ENCODE measurements at regions not wholly inside any gene's neighbourhood (a gene's known extent, or its start where the extent isn't known, plus 50 kb on each side); places are given as distances from the start of the nearest gene placed in this dataset.

DNA sequence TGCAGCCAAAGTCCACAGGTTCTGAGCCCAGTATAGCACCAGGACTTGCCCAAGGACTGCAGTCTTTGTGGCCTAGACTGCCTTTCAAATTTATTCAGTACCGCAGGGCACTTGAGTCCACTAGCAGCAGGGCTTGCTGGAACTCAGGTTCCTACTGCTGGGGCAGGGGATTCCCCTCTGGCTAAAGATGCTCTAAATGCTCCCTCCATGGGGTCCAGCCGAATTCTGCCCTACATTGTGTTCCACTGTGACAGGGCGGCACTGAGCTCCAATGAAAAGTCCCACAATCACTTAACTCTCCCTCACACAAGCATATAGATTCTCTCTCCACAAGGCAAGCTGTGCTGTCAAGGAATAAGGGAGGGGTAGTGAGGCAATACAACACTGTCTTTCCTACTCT lies 518.1 kb upstream of the VRK2 start:
- DNase-seq = no peak

DNA sequence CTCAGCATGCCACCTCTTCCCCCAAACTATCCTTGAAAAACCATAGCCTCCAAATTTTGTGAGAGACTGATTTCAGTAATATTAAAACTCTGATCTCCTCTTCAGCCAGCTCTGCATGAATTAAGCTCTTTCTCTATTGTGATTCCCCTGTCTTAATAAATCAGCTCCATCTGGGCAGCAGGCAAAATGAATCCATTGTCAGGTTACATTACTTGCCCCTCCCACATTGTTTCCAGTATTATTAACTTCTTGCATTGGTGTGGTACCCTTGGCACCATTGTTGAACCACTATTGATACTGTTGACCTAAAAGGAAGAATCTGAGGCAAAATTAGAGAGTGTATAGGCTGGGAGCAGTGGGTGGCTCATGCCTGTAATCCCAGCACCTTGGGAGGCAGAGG lies 512.2 kb upstream of the VRK2 start:
- DNase-seq = no peak

DNA sequence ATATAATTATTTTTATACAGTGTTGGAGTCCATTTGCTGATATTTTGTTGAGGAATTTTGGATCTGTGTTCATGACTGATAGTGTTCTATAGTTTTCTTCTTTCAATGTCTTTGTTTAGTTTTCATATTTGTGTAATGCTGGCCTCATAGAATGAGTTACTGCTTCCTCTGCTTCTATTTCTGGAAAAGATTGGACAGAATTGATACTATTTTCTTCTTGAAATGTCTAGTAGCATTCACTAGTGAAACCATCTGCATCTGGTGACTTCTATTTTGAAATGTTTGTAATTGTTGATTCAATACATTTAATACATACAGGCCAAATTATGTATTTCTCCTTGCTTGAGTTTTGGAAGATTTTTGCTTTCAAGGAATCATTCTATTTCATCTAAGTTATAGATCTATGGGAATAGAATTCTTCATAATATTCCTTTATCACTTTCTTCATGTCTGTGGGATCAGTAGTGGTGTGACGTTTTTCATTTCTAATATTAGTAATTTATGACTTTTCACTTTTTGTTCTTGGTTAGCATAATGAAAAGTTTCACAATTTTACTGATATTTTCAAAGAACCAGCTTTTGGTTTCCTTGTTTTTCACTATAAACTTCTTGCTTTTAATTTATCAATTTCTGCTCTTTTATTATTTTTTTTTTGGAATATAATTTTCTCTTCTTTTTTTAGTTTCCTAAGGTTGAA lies 509.9 kb upstream of the VRK2 start:
- DNase-seq = no peak

DNA sequence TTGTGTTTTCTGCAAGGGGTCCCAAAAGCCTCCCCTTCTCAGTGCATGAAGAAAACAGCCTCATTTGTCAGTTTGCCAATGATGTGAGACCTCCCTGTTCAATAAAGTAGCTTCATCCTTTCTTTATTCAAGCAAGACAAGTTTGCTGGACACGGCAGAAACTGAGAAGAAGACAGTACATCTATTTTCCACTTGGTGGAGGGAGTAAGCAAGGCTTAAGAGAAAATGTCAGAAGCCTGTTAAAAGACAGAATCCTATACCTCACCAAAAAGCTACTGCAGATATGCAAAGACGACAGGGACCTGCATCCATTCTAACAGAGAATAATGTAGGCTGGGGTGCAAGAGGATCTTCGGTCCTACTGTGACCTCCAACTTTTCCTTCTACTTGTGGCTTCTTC lies 506.8 kb upstream of the VRK2 start:
- no peak for DNase-seq

DNA sequence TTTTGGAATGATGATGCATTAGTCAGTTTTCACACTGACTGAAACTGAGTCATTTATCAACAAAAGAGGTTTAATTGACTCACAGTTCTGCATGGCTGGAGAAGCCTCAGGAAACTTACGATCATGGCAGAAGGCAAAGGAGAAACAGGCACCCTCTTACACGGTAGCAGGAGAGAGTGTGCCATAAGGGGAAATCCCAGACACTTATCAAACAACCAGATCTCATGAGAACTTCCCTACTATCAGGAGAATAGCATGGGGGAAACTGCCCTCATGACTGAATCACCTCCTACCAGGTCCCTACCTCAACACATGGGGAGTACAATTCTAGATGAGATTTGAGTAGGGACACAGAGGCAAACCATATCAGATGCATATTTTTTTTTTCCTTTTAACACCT lies 504.5 kb upstream of the VRK2 start:
- DNase-seq = no peak

DNA sequence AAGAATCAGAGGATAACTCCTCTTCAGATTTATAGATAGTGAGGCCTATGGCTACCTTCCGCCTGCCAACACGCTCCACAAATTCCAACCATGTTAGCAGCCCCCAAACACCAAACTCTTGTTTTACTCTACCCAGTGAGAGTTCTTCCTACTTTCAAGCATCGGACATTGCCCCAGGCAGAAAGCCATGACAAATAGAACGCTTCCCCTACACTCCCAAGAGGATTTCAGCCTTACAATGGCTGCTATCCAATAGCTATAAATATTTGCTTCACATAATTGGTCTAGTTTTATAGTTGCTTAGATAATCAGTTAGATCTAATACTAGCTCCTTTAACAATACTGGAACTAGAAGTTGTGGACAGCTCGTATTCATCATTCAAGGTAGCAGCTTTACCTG lies 503.4 kb upstream of the VRK2 start:
- DNase-seq = no peak

DNA sequence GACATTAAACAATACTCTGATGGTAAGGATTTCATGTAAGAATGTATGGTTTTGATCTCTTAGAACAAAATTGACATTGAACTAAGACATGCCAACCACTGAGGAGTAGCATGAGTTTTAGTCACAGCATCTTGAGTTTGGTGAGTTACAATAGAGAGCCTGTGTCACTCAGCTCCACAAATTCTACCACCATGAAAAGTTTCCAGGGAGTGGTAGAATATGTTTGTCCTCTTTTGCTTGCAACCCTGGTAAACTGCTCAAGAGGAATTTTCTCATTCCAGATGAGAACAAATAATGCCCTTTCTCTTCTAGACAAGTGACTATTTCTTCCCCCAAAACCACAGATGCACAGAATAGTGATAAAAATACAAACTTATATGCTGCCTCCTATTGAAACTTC lies 502.0 kb upstream of the VRK2 start:
- DNase-seq = no peak

DNA sequence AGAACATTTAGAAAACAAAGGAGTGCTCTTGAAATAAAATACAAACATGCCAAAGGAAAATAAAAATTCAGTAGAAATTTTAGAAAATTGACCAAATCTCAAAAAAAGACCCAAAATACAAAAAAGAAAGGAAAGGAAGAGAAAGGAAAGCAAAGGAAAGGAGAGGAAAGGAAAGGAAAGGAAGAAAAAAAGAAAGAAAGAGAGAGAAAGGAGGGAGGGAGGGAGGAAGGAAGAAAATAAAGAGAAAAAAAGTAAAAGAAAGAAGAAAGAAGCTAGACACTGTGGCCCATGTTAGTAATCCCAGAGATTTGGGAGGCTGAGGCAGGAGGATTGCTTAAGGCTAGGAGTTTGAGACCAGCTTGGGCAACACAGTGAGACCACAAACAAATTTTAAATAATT lies 500.1 kb upstream of the VRK2 start:
- no peak for DNase-seq

DNA sequence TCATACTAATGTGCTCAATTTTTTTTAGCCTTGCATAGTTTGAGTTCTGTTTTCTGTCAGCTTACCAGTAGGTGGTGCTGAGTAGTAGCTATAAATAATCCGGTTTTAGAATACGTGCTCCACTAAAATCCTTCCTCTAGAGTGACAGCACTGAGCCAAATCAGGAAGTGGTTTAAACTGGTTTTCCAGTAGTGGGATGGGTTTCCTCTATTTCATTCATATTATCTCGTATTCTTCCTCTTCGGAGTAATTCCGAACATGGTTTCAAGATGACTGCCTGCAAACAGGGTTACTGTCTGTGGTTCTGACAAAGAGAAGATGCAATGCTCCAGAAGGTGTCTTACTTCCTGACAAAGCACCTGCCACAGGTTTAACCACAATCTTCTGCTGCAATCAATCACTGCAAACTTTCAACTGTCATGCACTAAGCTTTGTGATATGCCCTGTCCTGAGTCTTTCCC lies 496.9 kb upstream of the VRK2 start:
- no peak for DNase-seq

DNA sequence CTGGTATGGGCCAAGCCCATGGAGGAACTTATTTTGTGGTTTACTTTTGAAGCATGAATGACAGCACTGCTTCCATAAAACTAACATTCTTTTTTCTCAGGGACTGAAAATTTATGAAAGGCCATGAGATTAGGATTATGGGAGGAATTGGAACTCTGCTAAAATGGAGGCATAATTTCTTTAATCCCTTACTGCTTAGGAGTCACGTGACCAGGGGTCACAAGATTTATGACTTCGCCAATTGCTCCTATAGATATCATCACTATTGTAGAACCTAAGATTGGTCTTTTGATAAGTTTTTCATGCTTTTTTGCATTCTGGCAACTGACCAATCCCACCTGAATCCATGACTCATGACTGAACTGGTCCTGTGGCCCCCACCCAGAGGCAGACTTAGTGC lies 495.7 kb upstream of the VRK2 start:
- no peak for DNase-seq

DNA sequence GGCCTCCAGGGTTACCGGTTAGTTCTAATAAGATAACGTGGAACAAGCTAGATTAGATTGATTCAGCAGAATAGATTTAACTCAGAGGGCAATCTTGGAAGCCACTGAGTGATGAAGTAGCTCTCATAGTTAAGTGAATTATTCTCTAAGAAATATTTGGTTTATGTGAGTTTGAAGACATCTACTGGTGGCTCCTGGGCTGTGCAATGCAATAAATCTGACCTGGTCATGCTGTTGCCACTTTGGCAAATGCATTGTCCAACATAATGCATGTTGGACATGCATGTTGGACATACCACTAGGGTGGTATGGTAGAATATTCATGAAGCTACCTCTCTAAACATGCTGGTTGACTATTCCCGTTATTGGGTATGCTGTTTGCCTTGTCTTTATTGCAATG lies 493.7 kb upstream of the VRK2 start:
- DNase-seq = no peak

DNA sequence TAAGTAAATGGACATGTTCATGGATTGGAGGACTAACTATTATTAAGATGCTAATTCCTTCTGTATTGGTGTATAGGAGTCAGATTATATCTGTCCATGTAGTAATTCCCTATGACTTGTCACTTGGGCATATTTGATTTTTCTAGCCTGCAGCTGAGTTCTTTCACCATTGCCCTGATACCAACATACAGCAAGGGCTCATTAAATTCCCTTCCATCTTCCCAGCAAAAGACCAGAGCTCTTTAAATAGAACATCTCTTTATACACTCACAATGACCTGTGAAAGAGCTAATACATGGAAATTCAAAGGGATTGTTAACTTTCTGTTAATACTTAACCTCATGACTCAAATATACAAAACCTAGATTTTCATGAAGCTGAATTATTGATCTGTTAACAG lies 492.3 kb upstream of the VRK2 start:
- no peak for DNase-seq

DNA sequence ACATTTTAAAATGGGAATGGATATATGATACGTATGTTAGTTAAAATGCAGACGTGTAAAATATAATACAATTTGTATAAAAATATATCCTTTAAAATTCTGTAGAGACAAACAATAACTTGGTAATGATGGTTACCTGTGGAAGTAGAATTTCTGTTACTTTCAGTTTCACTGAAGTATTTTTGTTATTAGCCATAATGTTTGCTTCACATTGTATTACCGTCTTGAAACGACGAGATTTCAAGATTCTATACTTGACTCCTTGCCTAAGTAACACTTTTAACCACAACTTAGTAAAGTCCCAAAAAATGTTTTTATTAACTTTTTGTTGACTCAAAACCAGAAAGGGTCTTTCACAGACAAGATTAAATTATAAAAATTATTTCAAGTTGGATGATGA lies 488.3 kb upstream of the VRK2 start:
- DNase-seq = no peak

DNA sequence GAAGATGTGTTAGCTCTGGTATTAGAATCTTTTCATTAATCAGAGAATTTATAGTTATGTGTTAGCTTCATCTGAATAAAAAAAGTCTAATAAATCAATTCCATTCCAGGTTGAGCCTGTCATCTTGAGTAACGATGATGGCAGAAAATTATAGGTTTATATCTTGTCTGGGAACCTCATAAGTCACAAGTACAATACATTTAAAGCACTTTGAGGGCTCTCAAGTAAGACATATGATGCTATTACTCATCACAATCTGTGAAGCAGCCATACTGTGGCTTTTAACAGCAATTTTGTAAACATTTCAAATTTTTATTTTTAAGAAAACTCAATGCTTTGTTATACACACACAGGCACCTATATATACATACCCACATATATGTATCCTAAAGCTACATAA lies 484.1 kb upstream of the VRK2 start:
- no peak for DNase-seq

DNA sequence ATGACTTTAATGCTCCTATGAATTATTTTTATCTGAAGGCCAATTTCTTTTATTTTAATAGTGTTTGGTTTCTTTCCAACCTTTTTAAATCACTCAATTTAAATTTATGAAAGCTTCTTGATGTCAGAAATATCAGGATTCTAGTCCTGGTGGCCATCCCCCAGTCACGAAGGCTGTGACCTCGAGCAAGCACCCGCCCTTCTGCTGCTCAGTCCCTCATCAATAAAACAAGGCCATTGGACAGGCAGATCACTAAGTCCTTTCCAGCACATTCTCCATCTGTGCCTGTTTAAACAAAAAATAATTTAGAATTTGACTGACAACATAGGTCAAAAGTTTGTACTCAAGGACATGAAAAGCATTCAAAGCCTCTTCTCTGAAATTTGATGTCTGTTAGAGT lies 483.6 kb upstream of the VRK2 start:
- no peak for DNase-seq

DNA sequence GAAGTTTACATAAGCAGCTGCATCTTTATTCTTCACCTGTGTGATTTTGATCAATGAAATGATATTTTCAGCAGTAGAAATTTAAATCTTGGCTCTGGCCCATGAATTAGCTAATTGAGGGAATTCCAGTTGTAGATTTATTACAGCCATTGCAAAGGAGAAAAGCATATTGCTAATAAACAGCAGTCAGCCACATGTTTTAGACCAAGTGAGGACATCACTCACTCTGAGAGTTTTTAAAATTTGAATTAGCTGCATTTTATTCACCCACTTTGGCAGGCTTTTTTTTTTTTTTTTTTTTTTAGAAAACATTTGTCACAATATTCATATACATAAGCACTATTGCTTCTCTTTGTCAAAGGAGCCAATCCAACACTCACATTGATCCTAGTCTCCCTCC lies 479.4 kb upstream of the VRK2 start:
- no peak for DNase-seq

DNA sequence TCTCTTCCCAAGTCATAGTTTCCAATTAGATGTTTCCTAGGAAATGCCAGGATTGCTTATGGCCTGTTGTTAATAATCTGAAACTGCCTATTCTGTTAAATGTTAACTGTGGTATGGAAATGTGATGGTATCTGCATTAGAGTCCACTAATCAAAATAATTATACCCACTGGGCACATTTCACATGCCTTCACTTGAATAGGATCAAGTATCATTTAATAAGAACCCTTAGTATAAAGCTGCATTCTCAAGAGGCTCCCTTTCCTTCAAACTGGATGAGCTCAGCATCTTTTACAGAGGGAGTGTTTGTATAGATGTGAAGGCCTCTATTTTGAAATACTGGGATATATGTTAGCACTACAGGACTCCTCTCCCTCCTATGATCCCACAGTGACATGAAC lies 477.2 kb upstream of the VRK2 start:
- no peak for DNase-seq

DNA sequence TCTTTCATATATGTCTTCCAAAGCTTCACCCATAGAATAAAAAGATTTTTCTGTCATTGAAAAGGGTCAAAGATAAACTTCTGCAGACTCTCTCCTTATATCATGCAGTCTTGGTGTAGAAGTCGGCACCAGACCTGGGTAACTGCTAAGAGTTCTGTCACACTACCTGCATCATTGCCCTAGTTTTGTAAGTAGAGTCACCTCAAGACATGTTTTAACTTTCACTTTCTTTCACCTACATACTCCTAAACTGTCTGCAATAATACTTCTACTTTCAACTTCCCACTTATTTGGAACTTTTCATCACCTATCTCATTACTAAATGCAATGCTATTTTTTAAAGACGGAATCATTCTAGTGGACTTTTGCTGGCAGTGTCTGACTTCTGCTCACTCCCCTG lies 475.6 kb upstream of the VRK2 start:
- no peak for DNase-seq

DNA sequence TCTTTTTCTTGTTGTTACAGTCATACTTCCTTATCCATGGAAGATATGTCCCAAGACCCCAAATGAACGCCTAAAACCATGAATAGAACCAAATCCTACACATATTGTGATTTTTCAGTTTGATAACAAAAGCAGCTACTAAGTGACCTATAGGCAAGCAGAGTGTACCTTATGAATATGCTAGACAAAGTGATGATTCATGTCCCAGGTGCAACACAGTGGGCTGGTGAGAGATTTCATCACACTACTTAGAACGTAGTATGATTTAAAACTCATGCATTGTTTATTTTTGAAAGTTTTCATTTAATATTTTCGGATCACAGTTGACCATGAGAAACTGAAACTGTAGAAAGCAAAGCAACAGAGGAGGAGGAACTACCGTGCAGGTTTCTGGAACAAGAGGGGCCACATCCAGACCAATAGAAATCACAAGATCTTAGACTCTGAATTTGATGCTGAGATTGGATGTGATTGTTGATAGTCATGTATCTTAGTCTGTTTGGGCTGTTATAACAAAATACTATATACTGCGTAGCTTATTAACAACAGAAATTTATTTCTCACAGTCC lies 470.8 kb upstream of the VRK2 start:
- no peak for DNase-seq

DNA sequence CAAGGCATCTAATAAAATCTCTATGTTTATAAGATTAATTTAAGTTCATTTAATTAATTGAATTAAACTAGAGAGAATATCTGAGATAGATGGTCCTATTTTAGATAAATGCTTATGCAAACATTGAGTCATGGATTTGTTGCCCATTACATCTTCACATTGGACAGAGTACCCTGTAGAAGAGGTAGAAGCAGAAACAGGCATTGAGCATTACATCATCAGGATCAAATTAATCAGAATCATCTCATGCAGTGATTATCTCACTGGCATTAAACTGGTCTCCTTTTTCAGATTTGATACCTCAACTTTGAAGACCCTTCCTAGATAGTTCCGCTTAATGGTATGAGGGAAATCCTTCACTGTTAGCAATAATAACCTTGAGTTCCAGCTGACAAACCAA lies 469.6 kb upstream of the VRK2 start:
- DNase-seq = no peak

DNA sequence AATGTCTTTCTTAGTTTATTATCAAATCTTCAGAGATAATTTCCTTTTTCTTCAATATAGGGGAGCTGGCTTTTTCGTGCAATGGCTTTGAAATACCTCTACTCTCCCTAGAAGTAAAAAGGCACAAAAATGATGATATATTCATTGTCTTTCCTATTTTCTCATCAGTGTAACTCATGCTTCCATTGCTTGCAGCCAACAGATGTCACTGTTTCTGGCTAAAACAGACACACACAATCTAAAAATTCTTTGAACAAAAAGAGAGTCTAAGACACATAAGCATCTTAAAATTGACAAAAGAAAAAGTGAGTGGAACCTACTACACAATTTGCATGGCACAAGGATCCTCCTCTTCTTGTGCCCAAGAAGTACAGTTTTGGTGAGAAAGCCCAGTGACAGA lies 448.7 kb upstream of the VRK2 start:
- no peak for DNase-seq

DNA sequence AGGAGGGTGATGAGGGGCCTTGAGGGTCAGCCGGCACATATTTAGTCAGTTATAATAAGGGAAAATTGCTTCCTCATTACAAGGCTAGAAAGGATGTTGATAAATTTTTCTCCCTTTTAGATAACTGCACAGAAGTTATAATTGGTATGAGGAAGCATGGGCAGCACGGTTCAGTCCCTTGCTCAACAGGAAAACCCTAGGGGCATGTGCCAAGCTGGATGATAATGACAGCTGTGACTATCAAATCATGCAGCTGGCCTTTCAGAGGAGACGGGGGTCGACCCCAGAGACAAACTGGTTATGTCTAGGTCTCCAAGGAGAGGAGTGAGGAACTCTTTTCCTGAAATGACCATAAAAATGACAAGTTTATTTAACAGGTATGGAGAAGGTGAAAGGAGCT lies 448.1 kb upstream of the VRK2 start:
- DNase-seq = no peak

DNA sequence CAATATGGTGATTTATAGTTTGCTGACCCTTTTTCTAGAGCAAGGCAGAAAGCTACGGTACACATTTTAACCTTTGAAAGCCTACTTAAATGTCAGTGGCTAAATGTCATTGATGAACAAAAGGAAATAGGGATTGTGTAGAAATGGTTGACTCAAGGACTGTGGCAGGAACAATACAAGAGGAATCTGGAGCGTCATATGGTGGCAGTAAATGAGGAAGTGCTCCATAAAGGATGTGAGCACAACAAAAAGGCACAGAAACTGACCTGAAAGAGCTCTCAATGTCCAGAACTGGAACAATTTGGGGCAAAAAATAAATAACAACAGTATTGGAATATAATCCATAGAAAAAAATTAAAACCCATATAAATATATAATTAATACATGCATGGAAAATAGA lies 443.9 kb upstream of the VRK2 start:
- DNase-seq = no peak

DNA sequence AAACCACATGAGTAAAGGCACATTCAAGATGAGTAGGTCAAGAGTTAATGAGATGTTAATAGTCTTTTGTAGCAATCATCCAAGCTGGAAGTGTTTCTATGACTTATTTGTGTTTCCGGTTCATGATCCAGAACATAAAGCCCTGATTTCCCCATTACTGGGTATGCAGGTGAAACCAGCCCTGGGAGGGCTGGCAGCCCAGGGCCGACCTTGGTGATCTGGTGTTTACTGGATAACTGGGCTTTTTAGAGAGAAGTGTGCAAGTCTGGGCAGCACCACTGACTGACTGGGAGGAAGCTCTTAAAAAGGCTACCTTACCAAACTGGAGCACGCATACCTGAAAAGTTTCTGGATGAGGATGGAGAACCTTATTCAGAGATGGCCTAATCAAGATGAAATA lies 431.6 kb upstream of the VRK2 start:
- DNase-seq = no peak

DNA sequence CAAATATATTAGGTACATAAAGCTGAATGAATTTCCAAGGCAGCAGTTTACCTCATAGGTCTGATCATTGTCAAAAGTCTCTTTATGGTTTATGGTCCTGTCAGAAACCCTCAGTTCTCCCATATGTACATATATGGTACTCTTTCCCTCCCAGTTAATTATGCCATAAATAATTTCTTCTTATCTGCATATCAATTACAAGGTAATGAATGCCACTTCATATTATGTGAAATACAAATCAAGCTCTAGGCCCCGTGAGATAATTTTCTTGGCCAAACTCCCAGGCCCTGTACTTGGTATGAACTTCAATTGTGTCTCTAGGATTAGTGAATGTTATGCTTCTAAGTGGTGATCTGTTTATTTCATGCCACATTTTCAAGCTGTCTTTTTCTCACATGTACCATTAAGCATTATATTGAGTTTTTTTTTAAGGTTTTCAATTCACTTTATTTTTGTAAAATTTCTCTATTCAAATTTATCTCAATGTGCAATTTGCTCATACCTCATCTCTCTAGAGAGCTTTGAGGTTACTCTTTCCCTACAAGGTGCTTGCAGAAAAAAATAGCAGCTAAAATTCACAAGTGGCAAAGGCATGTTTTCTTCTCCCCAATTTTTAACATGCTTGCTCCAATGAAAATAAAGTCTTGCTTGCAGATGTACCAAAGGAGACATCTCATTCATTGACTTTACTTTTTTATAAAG lies 430.6 kb upstream of the VRK2 start:
- DNase-seq = no peak
